ENCODE measurements at regions not wholly inside any gene's neighbourhood (a gene's known extent, or its start where the extent isn't known, plus 50 kb on each side); places are given as distances from the start of the nearest gene placed in this dataset.

GRCh38 chr6:126812010-126812409 lies 306.5 kb upstream of the RSPO3 start:
- Mint-ChIP-seq H3K36me3 (no peaks in the 10 kb centered on the region), H3K4me3 (no peak overlapping the region), H3K27ac (no peak overlapping the region), H3K9me3 (no peaks in the 10 kb centered on the region), H3K27me3 (ENCODE audit: low read depth) (no peaks in the 10 kb centered on the region), H3K4me1 (peaks cover 5% of the 10 kb centered on the region)
- DNase-seq (ENCODE audit: low spot score) (no peak), ATAC-seq (no peak)
- no peak for TF ChIP-seq GABPB1 (CRISPR knock-in tag; IDR thresholded peaks at IDR 0.05)
- no peak for TF ChIP-seq ETV6 (CRISPR knock-in tag; IDR thresholded peaks at IDR 0.05)
- TF ChIP-seq ZBTB43 (CRISPR knock-in tag; IDR thresholded peaks at IDR 0.05): no peak
- no peak for TF ChIP-seq MYBL2 (CRISPR knock-in tag; IDR thresholded peaks at IDR 0.05)
- no peak for TF ChIP-seq SOX15 (CRISPR knock-in tag; IDR thresholded peaks at IDR 0.05)
- TF ChIP-seq ZNF138 (CRISPR knock-in tag; conservative IDR thresholded peaks at IDR 0.05): no peak
- no peak for TF ChIP-seq E2F1 (CRISPR knock-in tag; IDR thresholded peaks at IDR 0.05)
- TF ChIP-seq USF2 (CRISPR knock-in tag; IDR thresholded peaks at IDR 0.05): no peak
- CTCF ChIA-PET: interaction anchor here (2.2 kb wide), 1 partner anchor 7 kb away, joined by 12 read pairs; no protein-coding TSS in a partner anchor
- POLR2A ChIA-PET: no interaction called here

- ATAC-seq: peak; percentile 72
- no peak for TF ChIP-seq MXD4 (CRISPR knock-in tag; IDR thresholded peaks at IDR 0.05; ENCODE audit: borderline replicate concordance)
- TF ChIP-seq TEAD1 (CRISPR knock-in tag; IDR thresholded peaks at IDR 0.05): no peak
- no peak for TF ChIP-seq NFYB (CRISPR knock-in tag; conservative IDR thresholded peaks at IDR 0.05; ENCODE audit: low read depth)
- TF ChIP-seq NFE2L1 (CRISPR knock-in tag; IDR thresholded peaks at IDR 0.05): no peak
- no peak for TF ChIP-seq USF1 (CRISPR knock-in tag; IDR thresholded peaks at IDR 0.05)
- no peak for TF ChIP-seq FOXK1 (CRISPR knock-in tag; IDR thresholded peaks at IDR 0.05)
- TF ChIP-seq OVOL2 (CRISPR knock-in tag; IDR thresholded peaks at IDR 0.05; ENCODE audit: borderline replicate concordance): no peak
- TF ChIP-seq NFATC4 (CRISPR knock-in tag; IDR thresholded peaks at IDR 0.05): no peak
- TF ChIP-seq ZNF138 (CRISPR knock-in tag; conservative IDR thresholded peaks at IDR 0.05): no peak
- no peak for TF ChIP-seq ATF2 (CRISPR knock-in tag; IDR thresholded peaks at IDR 0.05; ENCODE audit: borderline replicate concordance, low read depth)
- TF ChIP-seq E2F5 (CRISPR knock-in tag; IDR thresholded peaks at IDR 0.05): no peak
- no peak for TF ChIP-seq ZNF232 (CRISPR knock-in tag; IDR thresholded peaks at IDR 0.05)
- TF ChIP-seq ARID4B (CRISPR knock-in tag; IDR thresholded peaks at IDR 0.05; ENCODE audit: borderline replicate concordance): no peak
- TF ChIP-seq KAT7 (CRISPR knock-in tag; IDR thresholded peaks at IDR 0.05; ENCODE audit: borderline replicate concordance): no peak
- no peak for TF ChIP-seq NR3C1 (CRISPR knock-in tag; conservative IDR thresholded peaks at IDR 0.05; ENCODE audit: low read depth)
- no peak for TF ChIP-seq JAZF1 (CRISPR knock-in tag; IDR thresholded peaks at IDR 0.05)
- no peak for TF ChIP-seq TP53 (CRISPR knock-in tag; IDR thresholded peaks at IDR 0.05)
- TF ChIP-seq ZNF512 (CRISPR knock-in tag; IDR thresholded peaks at IDR 0.05; ENCODE audit: borderline replicate concordance): no peak
- CTCF ChIA-PET: interaction anchor here (2.2 kb wide), 1 partner anchor 8 kb away, joined by 12 read pairs; no protein-coding TSS in a partner anchor
- no peak overlapping the region for H3K4me3 Mint-ChIP-seq
- H3K27me3 Mint-ChIP-seq (ENCODE audit: low read depth): no peaks in the 10 kb centered on the region
- POLR2A ChIA-PET: no interaction called here
- H3K9me3 Mint-ChIP-seq: no peaks in the 10 kb centered on the region
- H3K4me1 Mint-ChIP-seq: peaks cover 5% of the 10 kb centered on the region
- H3K36me3 Mint-ChIP-seq: no peaks in the 10 kb centered on the region
- peak overlapping the region; percentile 39; the same call in 1 of the 2 replicates for H3K27ac Mint-ChIP-seq
- no peak for DNase-seq (ENCODE audit: low spot score)
Observed at GRCh38 chr6:126812651-126813050, 305.8 kb upstream of the RSPO3 start.

Data from WTC11 (cell line).